MM.1S (cell line): ENCODE measurements at regions not wholly inside any gene's neighbourhood (a gene's known extent, or its start where the extent isn't known, plus 50 kb on each side); places are given as distances from the start of the nearest gene placed in this dataset.

ENCODE experiments used
- DNase-seq: peaks from one replicate; pipeline ENCODE4 v3.0.0-alpha.2; 2015
- H2AFZ ChIP-seq: fragments of 300-600 bp; sonication (generic); 2 replicates; pipeline ENCODE4 v1.6.0; 2016; ENCODE audit warnings: antibody characterized with exemption, low read length
- H3F3A ChIP-seq: fragments of 300-600 bp; sonication (generic); 2 replicates; pipeline ENCODE4 v1.6.1; 2016; ENCODE audit warnings: mild to moderate bottlenecking, antibody characterized with exemption, low read length, moderate library complexity, mixed read lengths; ENCODE audit not compliant: insufficient read depth
- H3K27ac ChIP-seq: fragments of 300-600 bp; sonication (generic); 2 replicates; pipeline ENCODE4 v1.5.1; 2016; ENCODE audit warnings: mild to moderate bottlenecking, low read length
- H3K27me3 ChIP-seq: fragments of 300-600 bp; sonication (generic); replicated peaks from 2 replicates; pipeline ENCODE4 v1.6.0; 2016; ENCODE audit warnings: low read length; ENCODE audit not compliant: insufficient read depth
- H3K36me3 ChIP-seq: fragments of 300-600 bp; sonication (generic); replicated peaks from 2 replicates; pipeline ENCODE4 v1.6.1; 2016; ENCODE audit warnings: mild to moderate bottlenecking, low read length, mixed read lengths; ENCODE audit not compliant: insufficient read depth
- H3K4me1 ChIP-seq: fragments of 300-600 bp; sonication (generic); 2 replicates; pipeline ENCODE4 v1.6.1; 2016; ENCODE audit warnings: low read length, mixed read lengths
- H3K4me2 ChIP-seq: fragments of 300-600 bp; sonication (generic); 2 replicates; pipeline ENCODE4 v1.6.0; 2016; ENCODE audit warnings: low read depth, low read length
- H3K4me3 ChIP-seq: fragments of 300-600 bp; sonication (generic); 2 replicates; pipeline ENCODE4 v1.5.1; 2016; ENCODE audit warnings: low read length, mixed read lengths
- H3K79me2 ChIP-seq: fragments of 300-600 bp; sonication (generic); 2 replicates; pipeline ENCODE4 v1.6.1; 2016; ENCODE audit warnings: mixed run types, low read length, mixed read lengths
- H3K9ac ChIP-seq: fragments of 300-600 bp; sonication (generic); 2 replicates; pipeline ENCODE4 v1.6.1; 2016; ENCODE audit warnings: low read length, mixed read lengths
- H3K9me2 ChIP-seq: fragments of 300-600 bp; sonication (generic); replicated peaks from 2 replicates; pipeline ENCODE4 v1.6.1; 2016; ENCODE audit warnings: mild to moderate bottlenecking, low read length, mixed read lengths; ENCODE audit not compliant: insufficient read depth
- H3K9me3 ChIP-seq: fragments of 300-600 bp; sonication (generic); replicated peaks from 2 replicates; pipeline ENCODE4 v1.6.1; 2016; ENCODE audit warnings: mild to moderate bottlenecking, low read length, mixed read lengths; ENCODE audit not compliant: insufficient read depth
- H4K20me1 ChIP-seq: fragments of 300-600 bp; sonication (generic); 2 replicates; pipeline ENCODE4 v1.6.1; 2016; ENCODE audit warnings: mild to moderate bottlenecking, low read length, moderate library complexity, mixed read lengths; ENCODE audit not compliant: insufficient read depth
- CTCF ChIP-seq: fragments of 300-600 bp; sonication (generic); IDR thresholded peaks from 2 replicates; pipeline ENCODE4 v1.5.1; 2016; ENCODE audit warnings: antibody characterized with exemption, low read length, mixed read lengths
- EZH2 ChIP-seq: fragments of 300-600 bp; sonication (generic); optimal IDR thresholded peaks from 2 replicates; pipeline ENCODE3; 2017; ENCODE audit warnings: low read depth, mild to moderate bottlenecking, antibody characterized with exemption, low read length, mixed read lengths
- EZH2phosphoT487 ChIP-seq: fragments of 300-600 bp; sonication (generic); IDR thresholded peaks from 2 replicates; pipeline ENCODE4 v1.6.1; 2018; ENCODE audit warnings: antibody characterized with exemption, low read length

GRCh38 chr14:28952161-28952560, 185.6 kb downstream of the FOXG1 start:
- Histone ChIP-seq H3K27me3 (no peaks in the 10 kb centered on the region), H4K20me1 (no peaks in the 10 kb centered on the region), H3K9me2 (no peaks in the 10 kb centered on the region), H3K79me2 (no peaks in the 10 kb centered on the region), H3K9me3 (no peaks in the 10 kb centered on the region), H3K4me1 (no peaks in the 10 kb centered on the region), H3K4me2 (no peak overlapping the region), H3K4me3 (no peak overlapping the region), H3K36me3 (no peaks in the 10 kb centered on the region), H3F3A (no peaks in the 10 kb centered on the region), H3K27ac (no peak overlapping the region), H3K9ac (no peak overlapping the region), H2AFZ (no peak overlapping the region)
- DNase-seq = no peak
- TF ChIP-seq CTCF (no peak), EZH2 (no peak), EZH2phosphoT487 (no peak)

DNA sequence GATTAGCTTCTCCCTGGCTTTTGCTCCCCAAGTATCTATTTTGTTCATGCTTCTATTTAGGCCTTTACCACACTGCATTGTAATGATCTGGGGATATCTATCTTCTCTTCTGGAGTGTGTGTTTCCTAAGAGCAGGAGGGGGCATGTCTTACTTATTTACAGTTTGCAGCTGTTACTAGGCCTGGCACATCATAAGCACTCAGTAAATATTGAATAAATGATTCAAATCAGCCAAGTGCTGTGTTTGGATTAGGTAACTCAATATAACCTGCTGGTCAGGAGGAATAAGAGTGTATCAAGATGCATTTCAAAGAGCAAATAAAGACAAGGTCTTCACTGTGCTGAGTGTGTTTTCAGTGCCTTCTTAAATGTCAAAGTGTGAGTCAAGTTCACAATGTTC, 186.1 kb downstream of the FOXG1 start:
- no peaks in the 10 kb centered on the region for H3F3A ChIP-seq
- H4K20me1 ChIP-seq = no peaks in the 10 kb centered on the region
- no peaks in the 10 kb centered on the region for H3K9me3 ChIP-seq
- no peaks in the 10 kb centered on the region for H3K4me1 ChIP-seq
- TF ChIP-seq EZH2phosphoT487 (no peak), EZH2 (no peak), CTCF (no peak)
- no peaks in the 10 kb centered on the region for H3K27me3 ChIP-seq
- no peak for DNase-seq
- no peaks in the 10 kb centered on the region for H3K79me2 ChIP-seq
- H3K4me3 ChIP-seq = no peak overlapping the region
- no peaks in the 10 kb centered on the region for H3K9me2 ChIP-seq
- no peaks in the 10 kb centered on the region for H3K36me3 ChIP-seq
- H2AFZ ChIP-seq = no peak overlapping the region
- no peak overlapping the region for H3K27ac ChIP-seq
- no peak overlapping the region for H3K4me2 ChIP-seq
- no peak overlapping the region for H3K9ac ChIP-seq

DNA sequence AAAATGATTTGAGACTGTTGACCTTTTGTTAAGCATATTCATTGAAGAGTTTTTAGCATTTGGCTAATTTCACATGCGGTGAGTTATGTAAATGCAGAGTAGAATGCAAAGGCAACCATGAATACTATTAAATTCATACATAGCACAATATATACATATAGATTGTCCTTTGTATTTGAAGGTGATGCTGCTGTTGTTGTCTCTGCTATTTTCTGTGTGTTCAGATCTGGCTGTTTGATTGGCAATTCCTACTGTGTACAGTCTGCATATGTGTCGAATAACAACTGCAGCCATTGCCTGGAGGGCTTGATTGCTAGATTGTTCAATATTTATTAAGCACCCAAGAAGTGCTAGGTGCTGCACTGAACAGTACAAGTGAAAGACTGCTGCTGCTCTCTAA, 187.4 kb downstream of the FOXG1 start:
- H3K27ac ChIP-seq = no peak overlapping the region
- no peaks in the 10 kb centered on the region for H4K20me1 ChIP-seq
- H3K9me3 ChIP-seq = no peaks in the 10 kb centered on the region
- no peak for DNase-seq
- TF ChIP-seq EZH2phosphoT487 = no peak
- no peak for TF ChIP-seq CTCF
- TF ChIP-seq EZH2 = no peak
- H3K4me1 ChIP-seq = no peaks in the 10 kb centered on the region
- H3K79me2 ChIP-seq = no peaks in the 10 kb centered on the region
- H3K4me2 ChIP-seq = no peak overlapping the region
- no peaks in the 10 kb centered on the region for H3K27me3 ChIP-seq
- no peaks in the 10 kb centered on the region for H3K36me3 ChIP-seq
- no peaks in the 10 kb centered on the region for H3K9me2 ChIP-seq
- H3K4me3 ChIP-seq = no peak overlapping the region
- no peak overlapping the region for H3K9ac ChIP-seq
- no peak overlapping the region for H2AFZ ChIP-seq
- H3F3A ChIP-seq = no peaks in the 10 kb centered on the region
